HFF-Myc (cell line): ENCODE measurements at regions not wholly inside any gene's neighbourhood (a gene's known extent, or its start where the extent isn't known, plus 50 kb on each side); places are given as distances from the start of the nearest gene placed in this dataset.
A peak's percentile ranks its signal among the peaks of the same experiment; 100 is the strongest.

ENCODE experiments used
- DNase-seq: peaks from one replicate; pipeline ENCODE4 v3.0.0-alpha.2; 2011; ENCODE audit warnings: low read depth; ENCODE audit errors: extremely low read depth
- H3K4me3 ChIP-seq: replicated peaks from 2 replicates; pipeline ENCODE4 v1.5.1; 2011; ENCODE audit warnings: low read depth, mild to moderate bottlenecking, control low read depth, low read length
- CTCF ChIP-seq: IDR thresholded peaks from 2 replicates; pipeline ENCODE4 v1.5.1; 2012; ENCODE audit warnings: mild to moderate bottlenecking, low read depth, low read length, control low read depth; ENCODE audit errors: missing control alignments

GRCh38 chr3:66592016-66592761 is 91.4 kb upstream of the LRIG1 start:
- no peak overlapping the region for H3K4me3 ChIP-seq
- DNase-seq, result no peak
- no peak for TF ChIP-seq CTCF

GRCh38 chr3:66592927-66593625 is 92.3 kb upstream of the LRIG1 start:
- DNase-seq, result no peak
- no peak for TF ChIP-seq CTCF

GRCh38 chr3:66593978-66594377 is 93.2 kb upstream of the LRIG1 start:
- no peak overlapping the region for H3K4me3 ChIP-seq
- peak; percentile 52 for DNase-seq
- TF ChIP-seq CTCF, result no peak

More at GRCh38 chr3:66592927-66593625, 92.3 kb upstream of the LRIG1 start:
- no peak overlapping the region for H3K4me3 ChIP-seq

- TF ChIP-seq CTCF, result no peak
- no peak overlapping the region for H3K4me3 ChIP-seq
- DNase-seq, result no peak
These were observed 96.6 kb upstream of the LRIG1 start for GRCh38 chr3:66597308-66597863.

GRCh38 chr3:66598168-66598567 is 97.3 kb upstream of the LRIG1 start:
- DNase-seq, result peak; percentile 57
- no peak overlapping the region for H3K4me3 ChIP-seq
- no peak for TF ChIP-seq CTCF

- no peak overlapping the region for H3K4me3 ChIP-seq
- DNase-seq, result no peak
- TF ChIP-seq CTCF, result no peak
These were observed 101.4 kb upstream of the LRIG1 start for GRCh38 chr3:66602237-66602636.
